GM10248 (cell line): ENCODE measurements at regions not wholly inside any gene's neighbourhood (a gene's known extent, or its start where the extent isn't known, plus 50 kb on each side); places are given as distances from the start of the nearest gene placed in this dataset.

Experiments
- CTCF ChIA-PET: fragments of 300-600 bp; sonication (Branson Sonifier 250); formaldehyde crosslinking; extraction: SDS; loops from one replicate; lab custom pipeline; 2021; ENCODE audit warnings: antibody characterized with exemption; lab: Yijun Ruan, JAX
- POLR2A ChIA-PET: fragments of 350-650 bp; sonication (Branson Sonifier 250); formaldehyde crosslinking; extraction: SDS; loops from one replicate; lab custom pipeline; 2020; ENCODE audit warnings: antibody characterized with exemption; lab: Yijun Ruan, JAX
- DNase-seq: peaks from one replicate; pipeline ENCODE4 v3.0.0; 2012; ENCODE audit errors: extremely low spot score
- TF ChIP-seq, protein P1 (sequence below): IDR thresholded peaks from 2 replicates; pipeline ENCODE4 v1.5.1; 2012; ENCODE audit warnings: mild to moderate bottlenecking, low read depth; ENCODE audit errors: extremely low read depth, missing control alignments, control extremely low read depth

DNA sequence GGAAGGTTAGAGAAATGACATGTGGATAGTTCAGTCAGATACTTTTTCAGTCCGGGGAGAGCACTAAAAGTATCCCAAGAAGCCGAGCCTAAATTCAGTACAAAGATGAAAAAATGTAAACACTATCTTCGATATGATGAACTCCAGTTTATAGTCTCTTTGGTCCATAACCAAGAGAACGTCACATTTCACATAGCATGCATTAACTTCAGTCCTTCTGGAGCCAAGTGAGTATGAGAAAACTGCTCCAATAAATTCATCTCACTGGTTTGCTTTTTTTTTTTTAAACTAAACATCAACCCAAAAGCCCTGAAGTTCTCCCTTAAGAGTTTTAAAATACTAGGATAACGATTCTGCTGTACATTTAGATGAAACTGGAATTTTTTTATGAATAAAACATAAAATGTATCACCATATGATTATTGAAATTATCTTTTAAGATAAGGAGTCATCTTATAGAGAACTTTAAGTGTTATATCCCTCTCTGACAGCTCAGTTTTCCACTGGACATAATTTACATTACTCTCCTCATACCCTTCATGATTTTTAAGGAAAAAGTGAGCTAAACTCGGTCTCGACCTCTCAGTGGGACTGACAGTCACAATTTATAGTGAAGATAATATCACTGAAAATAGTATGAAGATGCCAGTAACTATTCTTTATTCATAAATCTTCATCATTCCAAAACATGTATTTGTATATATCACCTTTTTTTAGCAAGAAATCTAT is 841.5 kb upstream of the FLRT2 start:
- CTCF ChIA-PET, result no interaction called here
- TF ChIP-seq, protein P1, sequence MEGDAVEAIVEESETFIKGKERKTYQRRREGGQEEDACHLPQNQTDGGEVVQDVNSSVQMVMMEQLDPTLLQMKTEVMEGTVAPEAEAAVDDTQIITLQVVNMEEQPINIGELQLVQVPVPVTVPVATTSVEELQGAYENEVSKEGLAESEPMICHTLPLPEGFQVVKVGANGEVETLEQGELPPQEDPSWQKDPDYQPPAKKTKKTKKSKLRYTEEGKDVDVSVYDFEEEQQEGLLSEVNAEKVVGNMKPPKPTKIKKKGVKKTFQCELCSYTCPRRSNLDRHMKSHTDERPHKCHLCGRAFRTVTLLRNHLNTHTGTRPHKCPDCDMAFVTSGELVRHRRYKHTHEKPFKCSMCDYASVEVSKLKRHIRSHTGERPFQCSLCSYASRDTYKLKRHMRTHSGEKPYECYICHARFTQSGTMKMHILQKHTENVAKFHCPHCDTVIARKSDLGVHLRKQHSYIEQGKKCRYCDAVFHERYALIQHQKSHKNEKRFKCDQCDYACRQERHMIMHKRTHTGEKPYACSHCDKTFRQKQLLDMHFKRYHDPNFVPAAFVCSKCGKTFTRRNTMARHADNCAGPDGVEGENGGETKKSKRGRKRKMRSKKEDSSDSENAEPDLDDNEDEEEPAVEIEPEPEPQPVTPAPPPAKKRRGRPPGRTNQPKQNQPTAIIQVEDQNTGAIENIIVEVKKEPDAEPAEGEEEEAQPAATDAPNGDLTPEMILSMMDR, result no peak
- DNase-seq, result no peak
- POLR2A ChIA-PET, result no interaction called here

- TF ChIP-seq, protein P1, result no peak
- no peak for DNase-seq
- ChIA-PET POLR2A (no interaction called here), CTCF (no interaction called here)
Measured at GRCh38 chr14:84694161-84694560, 835.8 kb upstream of the FLRT2 start.

- ChIA-PET POLR2A (no interaction called here), CTCF (no interaction called here)
- no peak for DNase-seq
- TF ChIP-seq, protein P1, result no peak
Measured at GRCh38 chr14:84704601-84705000, 825.3 kb upstream of the FLRT2 start.

DNA sequence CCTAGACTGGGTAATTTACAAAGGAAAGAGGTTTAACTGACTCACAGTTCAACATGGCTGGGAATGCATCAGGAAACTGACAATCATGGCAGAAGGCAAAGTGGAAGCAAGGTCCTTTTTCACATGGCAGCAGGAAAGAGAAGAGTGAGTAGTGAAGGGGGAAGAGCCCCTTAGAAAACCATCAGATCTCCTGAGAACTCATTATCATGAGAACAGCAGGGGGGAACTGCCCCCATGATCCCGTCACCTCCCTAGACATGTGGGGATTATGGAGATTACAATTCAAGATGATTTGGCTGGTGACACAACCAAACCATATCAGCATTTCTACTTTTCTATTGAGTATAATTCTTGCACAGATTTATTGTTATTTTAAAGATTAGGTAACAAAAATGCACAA is 822.1 kb upstream of the FLRT2 start:
- ChIA-PET POLR2A (no interaction called here), CTCF (no interaction called here)
- TF ChIP-seq, protein P1, result no peak
- DNase-seq, result no peak

DNA sequence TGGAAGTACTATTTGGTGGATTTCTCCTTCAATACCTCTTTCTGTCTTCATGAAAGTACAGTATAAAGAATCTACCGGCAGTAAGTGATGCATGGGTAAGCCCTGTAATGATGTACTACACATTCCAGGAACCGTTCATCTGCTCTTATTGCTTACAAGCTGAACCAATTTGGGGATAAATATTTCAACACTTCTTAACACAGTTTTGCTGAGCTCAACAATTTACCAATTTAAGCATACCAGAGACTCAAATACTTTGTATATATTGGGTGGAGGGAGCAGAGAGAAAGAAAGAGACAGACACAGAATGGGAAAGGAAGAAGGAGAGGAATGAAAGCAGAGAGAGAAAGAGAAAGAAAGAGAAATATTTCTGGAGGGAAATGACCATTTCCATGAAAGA is 821.1 kb upstream of the FLRT2 start:
- ChIA-PET POLR2A (no interaction called here), CTCF (no interaction called here)
- TF ChIP-seq, protein P1, result no peak
- no peak for DNase-seq

GRCh38 chr14:84726471-84726870 is 803.5 kb upstream of the FLRT2 start:
- ChIA-PET CTCF (interaction anchor here (1.4 to 1.6 kb wide), 2 partner anchors 10 to 12 kb away, joined by 3 to 5 read pairs; no protein-coding TSS in a partner anchor), POLR2A (no interaction called here)
- TF ChIP-seq, protein P1, result no peak
- DNase-seq, result no peak
